ENCODE measurements at regions not wholly inside any gene's neighbourhood (a gene's known extent, or its start where the extent isn't known, plus 50 kb on each side); places are given as distances from the start of the nearest gene placed in this dataset.
A peak's percentile ranks its signal among the peaks of the same experiment; 100 is the strongest.

GRCh38 chr2:12407160-12407559 is 309.6 kb upstream of the TRIB2 start:
- no peak overlapping the region for H3K9ac ChIP-seq (ENCODE audit: low read depth in 2 of 2, low read length in 2 of 2)
- H3K27ac ChIP-seq, result no peak overlapping the region
- no peaks in the 10 kb centered on the region for H3K9me3 ChIP-seq
- no peak overlapping the region for H3K4me3 ChIP-seq
- H3K27me3 ChIP-seq, result no peaks in the 10 kb centered on the region
- no peaks in the 10 kb centered on the region for H3K36me3 ChIP-seq
- TF ChIP-seq CTCF (IDR thresholded peaks at IDR 0.05), result no peak
- intact Hi-C loops (cut with DNase I), result no loop called here
- DNase-seq, result no peak
- H3K4me1 ChIP-seq, result no peaks in the 10 kb centered on the region

GRCh38 chr2:12412898-12413305 is 303.8 kb upstream of the TRIB2 start:
- H3K9ac ChIP-seq (ENCODE audit: low read depth in 2 of 2, low read length in 2 of 2), result no peak overlapping the region
- DNase-seq, result no peak
- H3K27ac ChIP-seq, result no peak overlapping the region
- intact Hi-C loops (cut with DNase I), result no loop called here
- H3K27me3 ChIP-seq, result no peaks in the 10 kb centered on the region
- no peaks in the 10 kb centered on the region for H3K36me3 ChIP-seq
- H3K9me3 ChIP-seq, result no peaks in the 10 kb centered on the region
- H3K4me1 ChIP-seq, result no peaks in the 10 kb centered on the region
- TF ChIP-seq CTCF (IDR thresholded peaks at IDR 0.05), result no peak
- H3K4me3 ChIP-seq, result no peak overlapping the region

- Histone ChIP-seq H3K27me3 (no peaks in the 10 kb centered on the region), H3K27ac (no peak overlapping the region), H3K36me3 (no peaks in the 10 kb centered on the region), H3K9me3 (no peaks in the 10 kb centered on the region), H3K4me1 (no peaks in the 10 kb centered on the region), H3K9ac (ENCODE audit: low read depth in 2 of 2, low read length in 2 of 2) (no peak overlapping the region), H3K4me3 (no peak overlapping the region)
- TF ChIP-seq CTCF (IDR thresholded peaks at IDR 0.05), result no peak
- no peak for DNase-seq
- intact Hi-C loops (cut with DNase I), result no loop called here
Observed at GRCh38 chr2:12415536-12415935, 301.2 kb upstream of the TRIB2 start.

- H3K4me3 ChIP-seq, result no peak overlapping the region
- H3K36me3 ChIP-seq, result no peaks in the 10 kb centered on the region
- H3K9ac ChIP-seq (ENCODE audit: low read depth in 2 of 2, low read length in 2 of 2), result no peak overlapping the region
- no peaks in the 10 kb centered on the region for H3K4me1 ChIP-seq
- intact Hi-C loops (cut with DNase I), result no loop called here
- H3K9me3 ChIP-seq, result no peaks in the 10 kb centered on the region
- peak; percentile 21 for DNase-seq
- TF ChIP-seq CTCF (IDR thresholded peaks at IDR 0.05), result no peak
- no peaks in the 10 kb centered on the region for H3K27me3 ChIP-seq
- H3K27ac ChIP-seq, result no peak overlapping the region
Observed at GRCh38 chr2:12416600-12416999, 300.1 kb upstream of the TRIB2 start.

GRCh38 chr2:12417786-12418185 is 298.9 kb upstream of the TRIB2 start:
- Histone ChIP-seq H3K9me3 (no peaks in the 10 kb centered on the region), H3K27me3 (no peaks in the 10 kb centered on the region), H3K4me3 (no peak overlapping the region), H3K4me1 (no peaks in the 10 kb centered on the region), H3K27ac (no peak overlapping the region), H3K9ac (ENCODE audit: low read depth in 2 of 2, low read length in 2 of 2) (no peak overlapping the region), H3K36me3 (no peaks in the 10 kb centered on the region)
- TF ChIP-seq CTCF (IDR thresholded peaks at IDR 0.05), result no peak
- DNase-seq, result no peak
- intact Hi-C loops (cut with DNase I), result no loop called here

GRCh38 chr2:12419803-12420202 is 296.9 kb upstream of the TRIB2 start:
- no peak for DNase-seq
- Histone ChIP-seq H3K4me3 (no peak overlapping the region), H3K9ac (ENCODE audit: low read depth in 2 of 2, low read length in 2 of 2) (no peak overlapping the region), H3K36me3 (no peaks in the 10 kb centered on the region), H3K27me3 (no peaks in the 10 kb centered on the region), H3K4me1 (no peaks in the 10 kb centered on the region), H3K9me3 (no peaks in the 10 kb centered on the region), H3K27ac (no peak overlapping the region)
- intact Hi-C loops (cut with DNase I), result no loop called here
- no peak for TF ChIP-seq CTCF (IDR thresholded peaks at IDR 0.05)

Measured in colonic mucosa (tissue), 4 donors.